Left lung (tissue), 4 donors: ENCODE measurements at regions not wholly inside any gene's neighbourhood (a gene's known extent, or its start where the extent isn't known, plus 50 kb on each side); places are given as distances from the start of the nearest gene placed in this dataset.

ENCODE experiments used
- ATAC-seq: fragments of 200-7000 bp; cut with Tn5 transposase; one replicate; pipeline ENCODE4 v1.9.1; 2020; ENCODE audit warnings: moderate library complexity
- DNase-seq, 4 donors: peaks; one replicate each; pipeline ENCODE4 v3.0.0-alpha.2; 2013 to 2020
- H3K27ac ChIP-seq, 2 donors: fragments of 200-600 bp; sonication (generic) in 1 of 2; one replicate each; pipeline versions ENCODE4 v1.5.0 to v1.8.0; 2020 to 2021
- H3K27me3 ChIP-seq, 2 donors: fragments of 200-600 bp; sonication (generic) in 1 of 2; one replicate each; pipeline versions ENCODE4 v1.5.0 to v1.8.0; 2020 to 2021
- H3K36me3 ChIP-seq, 2 donors: fragments of 200-600 bp; sonication (generic) in 1 of 2; one replicate each; pipeline versions ENCODE4 v1.5.0 to v1.8.0; 2020 to 2021
- H3K4me1 ChIP-seq, 2 donors: fragments of 200-600 bp; one replicate each; pipeline ENCODE4 v1.8.0; 2021
- H3K4me3 ChIP-seq, 2 donors: fragments of 200-600 bp; sonication (generic) in 1 of 2; one replicate each; pipeline versions ENCODE4 v1.5.0 to v1.8.0; 2020 to 2021; ENCODE audit warnings: mild to moderate bottlenecking in 1 of 2
- H3K9me3 ChIP-seq, 2 donors: fragments of 200-600 bp; sonication (generic) in 1 of 2; one replicate each; pipeline versions ENCODE4 v1.5.0 to v1.8.0; 2020 to 2021
- CTCF ChIP-seq, 2 donors: fragments of 200-600 bp; sonication (generic) in 1 of 2; IDR thresholded peaks; one replicate each; pipeline versions ENCODE4 v1.5.0 to v1.8.0; 2021; ENCODE audit warnings: antibody characterized with exemption in 2 of 2
- intact Hi-C, 2 donors: fragments of 100-400 bp; cut with DNase I; formaldehyde crosslinking; loops; one replicate each; pipeline versions ENCODE4 v1.11.2 to v1.14.2; 2022
- donor health status: DM: no; HTN: yes; CAD: no.
- donor health status: DM: no; HTN: no; CAD: no.

- Histone ChIP-seq H3K27ac (no peak overlapping the region), H3K4me1 (peaks cover 0 to 16% of the 10 kb centered on the region in 2 donors), H3K4me3 (no peak overlapping the region), H3K36me3 (no peaks in the 10 kb centered on the region), H3K27me3 (no peaks in the 10 kb centered on the region), H3K9me3 (no peaks in the 10 kb centered on the region)
- no peak for ATAC-seq
- TF ChIP-seq CTCF (IDR thresholded peaks at IDR 0.05), result no peak
- peak in 1 of 4 donors; percentile 53 for DNase-seq
- intact Hi-C loops, result no loop called here
These were observed 137.8 kb downstream of the OAT start for GRCh38 chr10:124280916-124281315.

- Histone ChIP-seq H3K27me3 (no peaks in the 10 kb centered on the region), H3K36me3 (no peaks in the 10 kb centered on the region), H3K4me3 (no peak overlapping the region), H3K27ac (no peak overlapping the region), H3K9me3 (no peaks in the 10 kb centered on the region), H3K4me1 (peaks cover 0 to 8% of the 10 kb centered on the region in 2 donors)
- no peak for TF ChIP-seq CTCF (IDR thresholded peaks at IDR 0.05)
- intact Hi-C loops, result no loop called here
- peak in 2 of 4 donors; percentile 55 to 70 for DNase-seq
- ATAC-seq, result peak; percentile 70
These were observed 138.8 kb downstream of the OAT start for GRCh38 chr10:124279882-124280281.

- Histone ChIP-seq H3K27me3 (no peaks in the 10 kb centered on the region), H3K9me3 (peaks cover 0 to 2% of the 10 kb centered on the region in 2 donors), H3K4me3 (no peak overlapping the region), H3K36me3 (no peaks in the 10 kb centered on the region), H3K27ac (no peak overlapping the region), H3K4me1 (peaks cover 0 to 2% of the 10 kb centered on the region in 2 donors)
- ATAC-seq, result no peak
- DNase-seq, result no peak
- intact Hi-C loops, result no loop called here
- no peak for TF ChIP-seq CTCF (IDR thresholded peaks at IDR 0.05)
These were observed 139.4 kb downstream of the OAT start for GRCh38 chr10:124279298-124279697.

GRCh38 chr10:124278356-124278755 lies 140.4 kb downstream of the OAT start:
- ATAC-seq (no peak), DNase-seq (peak in 2 of 4 donors; percentile 16 to 24)
- Histone ChIP-seq H3K27ac (no peak overlapping the region), H3K4me1 (no peaks in the 10 kb centered on the region), H3K4me3 (no peak overlapping the region), H3K9me3 (peaks cover 0 to 12% of the 10 kb centered on the region in 2 donors), H3K36me3 (no peaks in the 10 kb centered on the region), H3K27me3 (no peaks in the 10 kb centered on the region)
- TF ChIP-seq CTCF (IDR thresholded peaks at IDR 0.05), result no peak
- intact Hi-C loops, result no loop called here

DNA sequence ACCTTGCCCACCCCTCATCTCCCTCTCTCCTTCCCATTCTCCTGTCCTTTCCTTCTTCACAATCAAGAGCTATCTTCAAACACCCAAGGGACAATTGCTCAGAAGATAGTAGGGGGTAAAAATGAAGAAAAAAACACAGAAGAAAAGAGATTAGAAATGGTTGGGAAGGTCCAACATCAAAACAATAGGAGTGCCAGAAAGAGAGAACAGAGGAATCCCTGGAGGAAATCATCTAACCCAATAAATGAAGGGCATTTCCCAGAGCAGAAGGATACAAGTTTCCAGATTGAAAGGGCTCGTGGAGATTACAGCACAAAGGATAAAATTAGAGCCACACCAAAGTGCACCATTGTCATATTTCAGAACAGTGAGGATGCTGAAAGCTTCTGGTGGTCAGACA lies 145.6 kb downstream of the OAT start:
- H3K27ac ChIP-seq, result no peak overlapping the region
- no peak for ATAC-seq
- no peaks in the 10 kb centered on the region for H3K27me3 ChIP-seq
- no peak for TF ChIP-seq CTCF (IDR thresholded peaks at IDR 0.05)
- intact Hi-C loops, result no loop called here
- no peak overlapping the region for H3K4me3 ChIP-seq
- H3K4me1 ChIP-seq, result no peaks in the 10 kb centered on the region
- no peak for DNase-seq
- H3K36me3 ChIP-seq, result no peaks in the 10 kb centered on the region
- H3K9me3 ChIP-seq, result peaks cover 0 to 28% of the 10 kb centered on the region in 2 donors
